ENCODE measurements at regions not wholly inside any gene's neighbourhood (a gene's known extent, or its start where the extent isn't known, plus 50 kb on each side); places are given as distances from the start of the nearest gene placed in this dataset.

DNA sequence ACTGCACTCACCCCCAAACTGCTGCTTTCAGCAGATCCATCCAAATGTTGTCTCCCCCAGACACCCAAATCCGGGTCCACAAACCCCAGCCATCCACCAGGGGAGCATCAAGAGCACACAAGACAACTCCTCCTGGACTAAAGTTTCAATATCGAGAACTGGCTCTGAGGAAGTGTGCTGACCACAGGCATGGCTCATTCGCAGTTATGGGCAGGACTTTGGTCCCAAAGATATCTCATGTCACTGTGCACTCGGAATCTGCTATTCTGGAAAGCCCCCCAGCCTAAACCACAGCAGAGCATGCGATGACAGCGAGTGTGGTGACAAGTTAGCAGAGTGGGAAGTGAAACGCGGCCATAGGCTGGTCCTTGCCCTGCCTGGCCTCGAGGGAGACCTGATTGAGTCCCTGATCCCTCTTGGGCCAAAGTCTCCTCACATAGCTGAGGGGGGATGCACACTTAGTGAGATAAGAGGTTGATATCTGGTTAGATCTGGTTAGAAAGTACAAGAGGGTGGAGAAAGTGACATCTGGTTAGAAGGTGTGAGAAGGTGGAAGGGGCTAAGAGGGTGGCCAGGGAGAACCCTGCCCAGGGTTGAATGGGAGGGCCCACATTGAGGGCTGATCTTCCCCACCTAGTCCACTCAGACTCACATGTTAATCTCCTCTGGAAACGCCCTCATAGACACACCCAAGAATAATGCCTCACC is 149.7 kb downstream of the MRPL14 start (continued):
- TF ChIP-seq ZNF589 (CRISPR knock-in tag; IDR thresholded peaks at IDR 0.05; ENCODE audit: low read depth) (0 out of 2 replicates have a peak, but pooled peaks have one; percentile 43), POLR2G (IDR thresholded peaks at IDR 0.05; ENCODE audit: low read depth, low read length) (no peak), RHOXF2B (CRISPR knock-in tag; conservative IDR thresholded peaks at IDR 0.05) (peak; percentile 28; the same call in 1 of the 2 replicates), ELF1 (tag; IDR thresholded peaks at IDR 0.05) (no peak), NR3C1 (CRISPR knock-in tag; IDR thresholded peaks at IDR 0.05) (no peak), CHCHD3 (CRISPR knock-in tag; IDR thresholded peaks at IDR 0.05) (no peak), PHB (CRISPR knock-in tag; IDR thresholded peaks at IDR 0.05) (peak; percentile 73; the same call in 1 of the 2 replicates), NR4A1 (CRISPR knock-in tag; IDR thresholded peaks at IDR 0.05) (peak; percentile 66; the same call in 1 of the 2 replicates), NR4A1 (tag; IDR thresholded peaks at IDR 0.05) (no peak), ZBTB17 (CRISPR knock-in tag; IDR thresholded peaks at IDR 0.05) (peak; percentile 81), ZNF212 (CRISPR knock-in tag; IDR thresholded peaks at IDR 0.05) (peak; percentile 82; the same call in 1 of the 2 replicates), MEF2D (tag; conservative IDR thresholded peaks at IDR 0.05; ENCODE audit: low read depth) (no peak), ETV5 (CRISPR knock-in tag; IDR thresholded peaks at IDR 0.05; ENCODE audit: low read depth) (no peak), FOXA3 (CRISPR knock-in tag; conservative IDR thresholded peaks at IDR 0.05 in 1 of 2, IDR thresholded peaks at IDR 0.05 in 1 of 2) (0 out of 4 replicates have a peak, but pooled peaks of 1 of the 2 experiments have one; percentile 7), HCFC1 (IDR thresholded peaks at IDR 0.05; ENCODE audit: low read depth, low read length) (peak; percentile 14; the same call in 1 of the 2 replicates)
- TF ChIP-seq, protein P1, sequence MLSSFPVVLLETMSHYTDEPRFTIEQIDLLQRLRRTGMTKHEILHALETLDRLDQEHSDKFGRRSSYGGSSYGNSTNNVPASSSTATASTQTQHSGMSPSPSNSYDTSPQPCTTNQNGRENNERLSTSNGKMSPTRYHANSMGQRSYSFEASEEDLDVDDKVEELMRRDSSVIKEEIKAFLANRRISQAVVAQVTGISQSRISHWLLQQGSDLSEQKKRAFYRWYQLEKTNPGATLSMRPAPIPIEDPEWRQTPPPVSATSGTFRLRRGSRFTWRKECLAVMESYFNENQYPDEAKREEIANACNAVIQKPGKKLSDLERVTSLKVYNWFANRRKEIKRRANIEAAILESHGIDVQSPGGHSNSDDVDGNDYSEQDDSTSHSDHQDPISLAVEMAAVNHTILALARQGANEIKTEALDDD (IDR thresholded peaks at IDR 0.05) = peak; percentile 31
- TF ChIP-seq, protein P2, sequence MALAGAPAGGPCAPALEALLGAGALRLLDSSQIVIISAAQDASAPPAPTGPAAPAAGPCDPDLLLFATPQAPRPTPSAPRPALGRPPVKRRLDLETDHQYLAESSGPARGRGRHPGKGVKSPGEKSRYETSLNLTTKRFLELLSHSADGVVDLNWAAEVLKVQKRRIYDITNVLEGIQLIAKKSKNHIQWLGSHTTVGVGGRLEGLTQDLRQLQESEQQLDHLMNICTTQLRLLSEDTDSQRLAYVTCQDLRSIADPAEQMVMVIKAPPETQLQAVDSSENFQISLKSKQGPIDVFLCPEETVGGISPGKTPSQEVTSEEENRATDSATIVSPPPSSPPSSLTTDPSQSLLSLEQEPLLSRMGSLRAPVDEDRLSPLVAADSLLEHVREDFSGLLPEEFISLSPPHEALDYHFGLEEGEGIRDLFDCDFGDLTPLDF (CRISPR knock-in tag; IDR thresholded peaks at IDR 0.05) = no peak
- TF ChIP-seq, protein P3, sequence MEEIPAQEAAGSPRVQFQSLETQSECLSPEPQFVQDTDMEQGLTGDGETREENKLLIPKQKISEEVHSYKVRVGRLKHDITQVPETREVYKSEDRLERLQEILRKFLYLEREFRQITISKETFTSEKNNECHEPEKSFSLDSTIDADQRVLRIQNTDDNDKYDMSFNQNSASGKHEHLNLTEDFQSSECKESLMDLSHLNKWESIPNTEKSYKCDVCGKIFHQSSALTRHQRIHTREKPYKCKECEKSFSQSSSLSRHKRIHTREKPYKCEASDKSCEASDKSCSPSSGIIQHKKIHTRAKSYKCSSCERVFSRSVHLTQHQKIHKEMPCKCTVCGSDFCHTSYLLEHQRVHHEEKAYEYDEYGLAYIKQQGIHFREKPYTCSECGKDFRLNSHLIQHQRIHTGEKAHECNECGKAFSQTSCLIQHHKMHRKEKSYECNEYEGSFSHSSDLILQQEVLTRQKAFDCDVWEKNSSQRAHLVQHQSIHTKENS (CRISPR knock-in tag; IDR thresholded peaks at IDR 0.05) = peak; percentile 26; the same call in 1 of the 2 replicates
- TF ChIP-seq, protein P4, sequence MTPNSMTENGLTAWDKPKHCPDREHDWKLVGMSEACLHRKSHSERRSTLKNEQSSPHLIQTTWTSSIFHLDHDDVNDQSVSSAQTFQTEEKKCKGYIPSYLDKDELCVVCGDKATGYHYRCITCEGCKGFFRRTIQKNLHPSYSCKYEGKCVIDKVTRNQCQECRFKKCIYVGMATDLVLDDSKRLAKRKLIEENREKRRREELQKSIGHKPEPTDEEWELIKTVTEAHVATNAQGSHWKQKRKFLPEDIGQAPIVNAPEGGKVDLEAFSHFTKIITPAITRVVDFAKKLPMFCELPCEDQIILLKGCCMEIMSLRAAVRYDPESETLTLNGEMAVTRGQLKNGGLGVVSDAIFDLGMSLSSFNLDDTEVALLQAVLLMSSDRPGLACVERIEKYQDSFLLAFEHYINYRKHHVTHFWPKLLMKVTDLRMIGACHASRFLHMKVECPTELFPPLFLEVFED (CRISPR knock-in tag; conservative IDR thresholded peaks at IDR 0.05) = 0 out of 2 replicates have a peak, but pooled peaks have one; percentile 21
- TF ChIP-seq, protein P5, sequence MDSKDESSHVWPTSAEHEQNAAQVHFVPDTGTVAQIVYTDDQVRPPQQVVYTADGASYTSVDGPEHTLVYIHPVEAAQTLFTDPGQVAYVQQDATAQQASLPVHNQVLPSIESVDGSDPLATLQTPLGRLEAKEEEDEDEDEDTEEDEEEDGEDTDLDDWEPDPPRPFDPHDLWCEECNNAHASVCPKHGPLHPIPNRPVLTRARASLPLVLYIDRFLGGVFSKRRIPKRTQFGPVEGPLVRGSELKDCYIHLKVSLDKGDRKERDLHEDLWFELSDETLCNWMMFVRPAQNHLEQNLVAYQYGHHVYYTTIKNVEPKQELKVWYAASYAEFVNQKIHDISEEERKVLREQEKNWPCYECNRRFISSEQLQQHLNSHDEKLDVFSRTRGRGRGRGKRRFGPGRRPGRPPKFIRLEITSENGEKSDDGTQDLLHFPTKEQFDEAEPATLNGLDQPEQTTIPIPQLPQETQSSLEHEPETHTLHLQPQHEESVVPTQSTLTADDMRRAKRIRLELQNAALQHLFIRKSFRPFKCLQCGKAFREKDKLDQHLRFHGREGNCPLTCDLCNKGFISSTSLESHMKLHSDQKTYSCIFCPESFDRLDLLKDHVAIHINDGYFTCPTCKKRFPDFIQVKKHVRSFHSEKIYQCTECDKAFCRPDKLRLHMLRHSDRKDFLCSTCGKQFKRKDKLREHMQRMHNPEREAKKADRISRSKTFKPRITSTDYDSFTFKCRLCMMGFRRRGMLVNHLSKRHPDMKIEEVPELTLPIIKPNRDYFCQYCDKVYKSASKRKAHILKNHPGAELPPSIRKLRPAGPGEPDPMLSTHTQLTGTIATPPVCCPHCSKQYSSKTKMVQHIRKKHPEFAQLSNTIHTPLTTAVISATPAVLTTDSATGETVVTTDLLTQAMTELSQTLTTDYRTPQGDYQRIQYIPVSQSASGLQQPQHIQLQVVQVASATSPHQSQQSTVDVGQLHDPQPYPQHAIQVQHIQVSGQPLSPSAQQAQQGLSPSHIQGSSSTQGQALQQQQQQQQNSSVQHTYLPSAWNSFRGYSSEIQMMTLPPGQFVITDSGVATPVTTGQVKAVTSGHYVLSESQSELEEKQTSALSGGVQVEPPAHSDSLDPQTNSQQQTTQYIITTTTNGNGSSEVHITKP (IDR thresholded peaks at IDR 0.05; ENCODE audit: partially characterized antibody) = peak; percentile 69

All from K562 (cell line).